Sigmoid colon (tissue), 4 donors: ENCODE measurements at regions not wholly inside any gene's neighbourhood (a gene's known extent, or its start where the extent isn't known, plus 50 kb on each side); places are given as distances from the start of the nearest gene placed in this dataset.

Source experiments
- CTCF ChIP-seq, 4 experiments: fragments of 450-650 bp in 3 of 4; fragments of 200-600 bp in 1 of 4; IDR thresholded peaks; one replicate each; pipeline ENCODE4 v1.5.1; 2016 to 2019; ENCODE audit warnings: antibody characterized with exemption in 4 of 4, mild to moderate bottlenecking in 3 of 4, moderate library complexity in 2 of 4
- POLR2A ChIP-seq, 2 donors: fragments of 450-650 bp; IDR thresholded peaks; one replicate each; pipeline ENCODE4 v1.6.1; 2016; ENCODE audit warnings: antibody characterized with exemption in 2 of 2, mild to moderate bottlenecking in 2 of 2, moderate library complexity in 2 of 2
- POLR2AphosphoS5 ChIP-seq, 4 donors: sonication (generic); formaldehyde crosslinking; IDR thresholded peaks; one replicate each; pipeline ENCODE4 v1.6.1; 2017; ENCODE audit warnings: antibody characterized with exemption in 4 of 4

- TF ChIP-seq POLR2A (IDR thresholded peaks at IDR 0.05) (no peak), CTCF (IDR thresholded peaks at IDR 0.05) (no peak), POLR2AphosphoS5 (IDR thresholded peaks at IDR 0.05) (no peak)
These were observed 101.1 kb downstream of the C12orf75 start for GRCh38 chr12:105431537-105432100.
